HFF-Myc (cell line): ENCODE measurements at regions not wholly inside any gene's neighbourhood (a gene's known extent, or its start where the extent isn't known, plus 50 kb on each side); places are given as distances from the start of the nearest gene placed in this dataset.
"Not testable (repeated sequence)": the region's sequence is repeated elsewhere in the genome, so short reads cannot be mapped to it uniquely, and the experiment has no call there.

ENCODE experiments used
- DNase-seq: peaks from one replicate; pipeline ENCODE4 v3.0.0-alpha.2; 2011; ENCODE audit warnings: low read depth; ENCODE audit errors: extremely low read depth
- H3K4me3 ChIP-seq: replicated peaks from 2 replicates; pipeline ENCODE4 v1.5.1; 2011; ENCODE audit warnings: low read depth, mild to moderate bottlenecking, control low read depth, low read length
- CTCF ChIP-seq: IDR thresholded peaks from 2 replicates; pipeline ENCODE4 v1.5.1; 2012; ENCODE audit warnings: mild to moderate bottlenecking, low read depth, low read length, control low read depth; ENCODE audit errors: missing control alignments

GRCh38 chr2:166792808-166793207, 95.5 kb upstream of the XIRP2 start:
- no peak for DNase-seq
- TF ChIP-seq CTCF = no peak
- H3K4me3 ChIP-seq = no peak overlapping the region

- no peak overlapping the region for H3K4me3 ChIP-seq
- no peak for DNase-seq
- no peak for TF ChIP-seq CTCF
Observed at GRCh38 chr2:166786707-166787106, 101.6 kb upstream of the XIRP2 start.

GRCh38 chr2:166784296-166784946, 103.9 kb upstream of the XIRP2 start:
- no peak for DNase-seq
- H3K4me3 ChIP-seq = no peak overlapping the region
- no peak for TF ChIP-seq CTCF

GRCh38 chr2:166775176-166775575, 113.1 kb upstream of the XIRP2 start:
- no peak overlapping the region for H3K4me3 ChIP-seq
- DNase-seq = no peak
- TF ChIP-seq CTCF = no peak

GRCh38 chr2:166773308-166773949, 114.9 kb upstream of the XIRP2 start:
- no peak for DNase-seq
- no peak for TF ChIP-seq CTCF
- no peak overlapping the region for H3K4me3 ChIP-seq

- TF ChIP-seq CTCF = no peak
- no peak for DNase-seq
- H3K4me3 ChIP-seq = no peak overlapping the region
Observed at GRCh38 chr2:166768393-166769123, 119.7 kb upstream of the XIRP2 start.

- DNase-seq, H3K4me3 ChIP-seq: not testable (repeated sequence)
Observed at GRCh38 chr2:166766769-166767322, 121.4 kb upstream of the XIRP2 start.
